Astrocyte (in vitro differentiated cells and primary cell): ENCODE measurements at regions not wholly inside any gene's neighbourhood (a gene's known extent, or its start where the extent isn't known, plus 50 kb on each side); places are given as distances from the start of the nearest gene placed in this dataset.

Experiments used
- DNase-seq: peaks from one replicate; pipeline ENCODE4 v3.0.0-alpha.2; 2010; ENCODE audit warnings: low read depth
- FAIRE-seq: peaks from 2 replicates; lab custom pipeline; 2011; peaks lifted over from hg19 to GRCh38; lab: Jason Lieb, UNC
- H2AFZ ChIP-seq: 2 replicates; pipeline ENCODE4 v1.6.0; 2012; ENCODE audit warnings: low read depth, low read length, inconsistent platforms
- H3K27ac ChIP-seq: 2 replicates; pipeline ENCODE4 v1.5.1; 2011; ENCODE audit warnings: low read depth, low read length, inconsistent platforms
- H3K27me3 ChIP-seq: 2 replicates; pipeline ENCODE4 v1.6.0; 2011; ENCODE audit warnings: low read length, inconsistent platforms; ENCODE audit not compliant: insufficient read depth
- H3K36me3 ChIP-seq: 2 replicates; pipeline ENCODE4 v1.5.1; 2011; ENCODE audit warnings: low read length, inconsistent platforms; ENCODE audit not compliant: insufficient read depth
- H3K4me1 ChIP-seq: 2 replicates; pipeline ENCODE4 v1.5.1; 2011; ENCODE audit warnings: low read length, inconsistent platforms; ENCODE audit not compliant: insufficient read depth
- H3K4me2 ChIP-seq: 2 replicates; pipeline ENCODE4 v1.6.0; 2012; ENCODE audit warnings: low read length, inconsistent platforms
- H3K4me3 ChIP-seq: 2 replicates; pipeline ENCODE4 v1.5.1; 2011; ENCODE audit warnings: low read depth, mild to moderate bottlenecking, low read length, inconsistent platforms; ENCODE audit not compliant: insufficient read depth
- H3K79me2 ChIP-seq: 2 replicates; pipeline ENCODE4 v1.6.0; 2012; ENCODE audit warnings: mild to moderate bottlenecking, low read length, inconsistent platforms; ENCODE audit not compliant: insufficient read depth
- H3K9ac ChIP-seq: 2 replicates; pipeline ENCODE4 v1.6.0; 2012; ENCODE audit warnings: mild to moderate bottlenecking, low read length, inconsistent platforms
- H3K9me3 ChIP-seq: 2 replicates; pipeline ENCODE4 v1.5.1; 2012; ENCODE audit warnings: low read depth, mild to moderate bottlenecking, low read length, inconsistent platforms; ENCODE audit not compliant: insufficient read depth
- H4K20me1 ChIP-seq: 2 replicates; pipeline ENCODE4 v1.6.0; 2012; ENCODE audit warnings: low read length, inconsistent platforms; ENCODE audit not compliant: insufficient read depth
- H3K27ac Mint-ChIP-seq: one replicate; pipeline ENCODE4 v1.8.0; 2021; ENCODE audit warnings: mild to moderate bottlenecking, mixed read lengths; ENCODE audit not compliant: unreplicated experiment
- H3K27me3 Mint-ChIP-seq: one replicate; pipeline ENCODE4 v1.8.0; 2021; ENCODE audit warnings: low read depth, mixed read lengths; ENCODE audit not compliant: unreplicated experiment
- H3K36me3 Mint-ChIP-seq: one replicate; pipeline ENCODE4 v1.8.0; 2021; ENCODE audit warnings: low read depth, mixed read lengths; ENCODE audit not compliant: unreplicated experiment
- H3K4me1 Mint-ChIP-seq: one replicate; pipeline ENCODE4 v1.8.0; 2021; ENCODE audit warnings: low read depth, mixed read lengths; ENCODE audit not compliant: unreplicated experiment
- H3K4me3 Mint-ChIP-seq: one replicate; pipeline ENCODE4 v1.8.0; 2021; ENCODE audit warnings: mild to moderate bottlenecking, moderate library complexity, mixed read lengths; ENCODE audit not compliant: unreplicated experiment
- H3K9me3 Mint-ChIP-seq: one replicate; pipeline ENCODE4 v1.8.0; 2021; ENCODE audit warnings: mild to moderate bottlenecking, mixed read lengths; ENCODE audit not compliant: unreplicated experiment
- CTCF ChIP-seq: IDR thresholded peaks from 2 replicates; pipeline ENCODE4 v1.5.1; 2011; ENCODE audit warnings: low read depth, mild to moderate bottlenecking, inconsistent platforms, low read length, moderate library complexity; ENCODE audit not compliant: insufficient read depth
- EZH2 ChIP-seq: IDR thresholded peaks from 2 replicates; pipeline ENCODE4 v1.6.1; 2012; ENCODE audit warnings: mild to moderate bottlenecking, low read length, inconsistent platforms; ENCODE audit not compliant: insufficient read depth

DNA sequence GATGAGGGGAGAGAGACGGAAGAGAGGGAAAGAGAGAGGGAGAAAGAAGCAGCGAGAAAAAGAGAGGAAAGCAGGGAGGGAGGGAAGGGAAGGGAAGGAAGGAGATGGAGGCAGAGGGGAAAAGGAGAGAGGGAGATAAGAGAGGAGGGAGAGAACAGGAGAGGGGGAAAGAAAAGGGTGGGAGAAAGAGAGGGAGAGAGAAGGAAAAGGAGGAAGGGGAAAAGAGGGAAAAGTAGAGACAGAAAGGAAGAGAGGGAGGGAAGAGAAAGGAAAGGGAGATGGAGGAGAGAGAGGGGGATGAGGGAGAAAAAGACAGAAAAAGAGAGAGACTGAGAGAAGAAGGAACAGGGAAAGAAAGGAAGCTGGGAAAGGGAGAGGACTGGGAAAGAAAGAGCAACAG is 814.4 kb downstream of the CDH11 start:
- Histone ChIP-seq H3K27me3 (peaks cover 2% of the 10 kb centered on the region), H3K27ac (no peak overlapping the region), H3K79me2 (no peaks in the 10 kb centered on the region), H3K9ac (no peak overlapping the region), H3K4me3 (no peak overlapping the region), H3K4me1 (no peaks in the 10 kb centered on the region), H3K4me2 (no peak overlapping the region), H3K9me3 (peaks cover 4% of the 10 kb centered on the region), H2AFZ (no peak overlapping the region), H4K20me1 (no peaks in the 10 kb centered on the region), H3K36me3 (no peaks in the 10 kb centered on the region)
- H3K9me3 Mint-ChIP-seq = peaks cover 7% of the 10 kb centered on the region
- peaks cover 9% of the 10 kb centered on the region for H3K27me3 Mint-ChIP-seq
- H3K36me3 Mint-ChIP-seq = no peaks in the 10 kb centered on the region
- no peak overlapping the region for H3K4me3 Mint-ChIP-seq
- FAIRE-seq (no peak), DNase-seq (no peak)
- TF ChIP-seq CTCF (no peak), EZH2 (no peak)
- peaks cover 1% of the 10 kb centered on the region for H3K4me1 Mint-ChIP-seq
- no peak overlapping the region for H3K27ac Mint-ChIP-seq

GRCh38 chr16:64305663-64306062 is 816.2 kb downstream of the CDH11 start:
- H3K4me2 ChIP-seq = no peak overlapping the region
- H3K36me3 Mint-ChIP-seq = no peaks in the 10 kb centered on the region
- no peak overlapping the region for H3K27ac ChIP-seq
- TF ChIP-seq EZH2 (no peak), CTCF (no peak)
- H3K4me1 Mint-ChIP-seq = no peaks in the 10 kb centered on the region
- H3K79me2 ChIP-seq = no peaks in the 10 kb centered on the region
- H2AFZ ChIP-seq = no peak overlapping the region
- peaks cover 7% of the 10 kb centered on the region for H3K9me3 Mint-ChIP-seq
- no peaks in the 10 kb centered on the region for H3K4me1 ChIP-seq
- H3K27me3 Mint-ChIP-seq = peaks cover 9% of the 10 kb centered on the region
- no peaks in the 10 kb centered on the region for H3K36me3 ChIP-seq
- H3K4me3 Mint-ChIP-seq = no peak overlapping the region
- no peak overlapping the region for H3K27ac Mint-ChIP-seq
- H3K27me3 ChIP-seq = peaks cover 2% of the 10 kb centered on the region
- no peak overlapping the region for H3K9ac ChIP-seq
- H3K9me3 ChIP-seq = peaks cover 4% of the 10 kb centered on the region
- FAIRE-seq = no peak
- H4K20me1 ChIP-seq = no peaks in the 10 kb centered on the region
- H3K4me3 ChIP-seq = no peak overlapping the region
- no peak for DNase-seq

GRCh38 chr16:64304951-64305350 is 816.9 kb downstream of the CDH11 start:
- peaks cover 2% of the 10 kb centered on the region for H3K27me3 ChIP-seq
- H3K4me3 ChIP-seq = no peak overlapping the region
- H3K4me1 Mint-ChIP-seq = no peaks in the 10 kb centered on the region
- peaks cover 9% of the 10 kb centered on the region for H3K27me3 Mint-ChIP-seq
- DNase-seq = no peak
- no peak overlapping the region for H3K4me2 ChIP-seq
- no peak overlapping the region for H3K27ac ChIP-seq
- no peak overlapping the region for H3K27ac Mint-ChIP-seq
- no peak for FAIRE-seq
- TF ChIP-seq EZH2 (no peak), CTCF (no peak)
- H3K9ac ChIP-seq = no peak overlapping the region
- H3K79me2 ChIP-seq = no peaks in the 10 kb centered on the region
- H2AFZ ChIP-seq = no peak overlapping the region
- H4K20me1 ChIP-seq = no peaks in the 10 kb centered on the region
- H3K36me3 ChIP-seq = no peaks in the 10 kb centered on the region
- H3K9me3 ChIP-seq = peaks cover 4% of the 10 kb centered on the region
- peaks cover 7% of the 10 kb centered on the region for H3K9me3 Mint-ChIP-seq
- no peak overlapping the region for H3K4me3 Mint-ChIP-seq
- no peaks in the 10 kb centered on the region for H3K36me3 Mint-ChIP-seq
- H3K4me1 ChIP-seq = no peaks in the 10 kb centered on the region
